WTC11 (cell line): ENCODE measurements at regions not wholly inside any gene's neighbourhood (a gene's known extent, or its start where the extent isn't known, plus 50 kb on each side); places are given as distances from the start of the nearest gene placed in this dataset.

Experiments used
- ATAC-seq: fragments of 200-7000 bp; cut with Tn5 transposase; 2 replicates; pipeline ENCODE4 v1.10.0; 2021; ENCODE audit warnings: mild to moderate bottlenecking, moderate library complexity
- CTCF ChIA-PET: fragments of 300-600 bp; sonication (Branson Sonifier 250); formaldehyde crosslinking; loops from one replicate; lab custom pipeline; 2021; ENCODE audit warnings: antibody characterized with exemption; lab: Charles Lee
- POLR2A ChIA-PET: fragments of 350-600 bp; sonication (Branson Sonifier 250); formaldehyde crosslinking; loops from one replicate; lab custom pipeline; 2021; ENCODE audit warnings: antibody characterized with exemption; lab: Charles Lee
- DNase-seq: peaks from one replicate; pipeline ENCODE4 v3.0.0; 2021; ENCODE audit warnings: low spot score
- H3K27ac Mint-ChIP-seq: 2 replicates; pipeline ENCODE4 v1.8.0; 2021; ENCODE audit warnings: mixed read lengths
- H3K27me3 Mint-ChIP-seq: 2 replicates; pipeline ENCODE4 v1.8.0; 2021; ENCODE audit warnings: low read depth, mild to moderate bottlenecking, moderate library complexity, mixed read lengths
- H3K36me3 Mint-ChIP-seq: 2 replicates; pipeline ENCODE4 v1.8.0; 2021; ENCODE audit warnings: mixed read lengths
- H3K4me1 Mint-ChIP-seq: 2 replicates; pipeline ENCODE4 v1.8.0; 2022; ENCODE audit warnings: mixed read lengths
- H3K4me3 Mint-ChIP-seq: 2 replicates; pipeline ENCODE4 v1.8.0; 2021; ENCODE audit warnings: mild to moderate bottlenecking, moderate library complexity, mixed read lengths
- H3K9me3 Mint-ChIP-seq: 2 replicates; pipeline ENCODE4 v1.8.0; 2021; ENCODE audit warnings: mixed read lengths
- AFF4 ChIP-seq: sonication (generic); formaldehyde crosslinking; IDR thresholded peaks from 2 replicates; pipeline ENCODE4 v1.8.1; 2023; ENCODE audit warnings: mild to moderate bottlenecking, missing genetic modification reagents, borderline replicate concordance
- CBFB ChIP-seq: sonication (generic); formaldehyde crosslinking; IDR thresholded peaks from 2 replicates; pipeline ENCODE4 v1.8.1; 2022; ENCODE audit warnings: mild to moderate bottlenecking, low read depth, missing genetic modification reagents
- ELF4 ChIP-seq: sonication (generic); formaldehyde crosslinking; IDR thresholded peaks from 2 replicates; pipeline ENCODE4 v1.8.1; 2022; ENCODE audit warnings: low read depth, mild to moderate bottlenecking, moderate library complexity, missing genetic modification reagents
- ETV6 ChIP-seq: sonication (generic); formaldehyde crosslinking; IDR thresholded peaks from 2 replicates; pipeline ENCODE4 v1.8.1; 2022; ENCODE audit warnings: mild to moderate bottlenecking, missing genetic modification reagents
- FOXJ3 ChIP-seq: sonication (generic); formaldehyde crosslinking; IDR thresholded peaks from 2 replicates; pipeline ENCODE4 v1.9.0; 2021; ENCODE audit warnings: missing genetic modification reagents, mild to moderate bottlenecking, borderline replicate concordance
- FOXK1 ChIP-seq: sonication (generic); formaldehyde crosslinking; IDR thresholded peaks from 2 replicates; pipeline ENCODE4 v1.8.0; 2022; ENCODE audit warnings: mild to moderate bottlenecking, moderate library complexity, missing genetic modification reagents
- FOXP1 ChIP-seq: sonication (generic); formaldehyde crosslinking; IDR thresholded peaks from 2 replicates; pipeline ENCODE4 v1.8.0; 2022; ENCODE audit warnings: missing genetic modification reagents, mild to moderate bottlenecking, moderate library complexity, borderline replicate concordance
- GABPB1 ChIP-seq: sonication (generic); formaldehyde crosslinking; IDR thresholded peaks from 2 replicates; pipeline ENCODE4 v1.8.1; 2023; ENCODE audit warnings: mild to moderate bottlenecking, missing genetic modification reagents
- GRHL2 ChIP-seq: fragments of 250-450 bp; sonication (Bioruptor Pico); IDR thresholded peaks from 2 replicates; pipeline ENCODE4 v1.8.0; 2022; ENCODE audit warnings: mild to moderate bottlenecking, moderate library complexity; ENCODE audit not compliant: insufficient replicate concordance, severe bottlenecking
- MXD4 ChIP-seq: fragments of 250-450 bp; sonication (Bioruptor Pico); IDR thresholded peaks from 2 replicates; pipeline ENCODE4 v1.8.0; 2021; ENCODE audit warnings: mild to moderate bottlenecking, moderate library complexity, borderline replicate concordance
- NFE2L1 ChIP-seq: sonication (generic); formaldehyde crosslinking; IDR thresholded peaks from 2 replicates; pipeline ENCODE4 v1.8.1; 2023; ENCODE audit warnings: missing genetic modification reagents
- NR1H2 ChIP-seq: sonication (generic); formaldehyde crosslinking; IDR thresholded peaks from 2 replicates; pipeline ENCODE4 v1.9.0; 2021; ENCODE audit warnings: mild to moderate bottlenecking, moderate library complexity, missing genetic modification reagents
- PREB ChIP-seq: sonication (generic); formaldehyde crosslinking; IDR thresholded peaks from 2 replicates; pipeline ENCODE4 v1.8.1; 2022; ENCODE audit warnings: mild to moderate bottlenecking, missing genetic modification reagents, moderate library complexity, borderline replicate concordance
- PRRX2 ChIP-seq: fragments of 250-450 bp; sonication (Bioruptor Pico); IDR thresholded peaks from 2 replicates; pipeline ENCODE4 v1.8.0; 2021; ENCODE audit warnings: mild to moderate bottlenecking
- RELA ChIP-seq: sonication (generic); formaldehyde crosslinking; IDR thresholded peaks from 2 replicates; pipeline ENCODE4 v1.8.1; 2022; ENCODE audit warnings: missing genetic modification reagents, mild to moderate bottlenecking, borderline replicate concordance
- SP1 ChIP-seq: sonication (generic); formaldehyde crosslinking; conservative IDR thresholded peaks from 2 replicates; pipeline ENCODE4 v1.8.1; 2022; ENCODE audit warnings: missing genetic modification reagents
- TP53 ChIP-seq: sonication (generic); formaldehyde crosslinking; IDR thresholded peaks from 2 replicates; pipeline ENCODE4 v1.8.1; 2023; ENCODE audit warnings: mild to moderate bottlenecking, missing genetic modification reagents
- ZNF138 ChIP-seq: sonication (generic); formaldehyde crosslinking; conservative IDR thresholded peaks from 2 replicates; pipeline ENCODE4 v1.8.1; 2022; ENCODE audit warnings: mild to moderate bottlenecking, moderate library complexity, missing genetic modification reagents
- ZNF396 ChIP-seq: fragments of 250-450 bp; sonication (Bioruptor Pico); IDR thresholded peaks from 2 replicates; pipeline ENCODE4 v1.8.0; 2021; ENCODE audit warnings: mild to moderate bottlenecking, moderate library complexity, borderline replicate concordance
- TF ChIP-seq, protein P1 (sequence below): sonication (generic); formaldehyde crosslinking; IDR thresholded peaks from 2 replicates; pipeline ENCODE4 v1.8.1; 2023; ENCODE audit warnings: mild to moderate bottlenecking, moderate library complexity, missing genetic modification reagents
- TF ChIP-seq, protein P2 (sequence below): fragments of 250-450 bp; sonication (Bioruptor Pico); conservative IDR thresholded peaks from 2 replicates; pipeline ENCODE4 v1.9.0; 2021; ENCODE audit warnings: mild to moderate bottlenecking
- TF ChIP-seq, protein P3 (sequence below): sonication (generic); formaldehyde crosslinking; IDR thresholded peaks from 2 replicates; pipeline ENCODE4 v1.8.1; 2023; ENCODE audit warnings: mild to moderate bottlenecking, missing genetic modification reagents, moderate library complexity

DNA sequence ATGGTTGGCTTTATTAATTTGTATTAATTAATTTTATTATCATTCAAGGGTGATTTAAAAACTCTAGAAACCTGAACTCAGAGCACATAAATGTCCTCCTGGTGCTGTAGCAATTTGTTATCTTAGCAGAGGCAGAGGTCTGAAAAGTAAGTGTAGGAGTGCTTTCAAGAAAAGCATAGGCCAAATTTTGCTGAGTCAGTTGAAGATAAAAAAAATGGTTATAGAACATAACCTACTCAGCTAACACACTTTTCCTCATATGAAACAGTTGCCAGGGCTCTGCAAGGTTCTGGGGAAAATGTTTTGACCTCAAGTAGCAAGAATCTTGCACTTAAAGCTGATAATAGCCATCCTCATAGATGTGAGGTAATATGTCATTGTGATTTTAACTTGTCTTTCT is 53.5 kb upstream of the CHODL start:
- ATAC-seq (no peak), DNase-seq (no peak)
- H3K27ac Mint-ChIP-seq: no peak overlapping the region
- H3K27me3 Mint-ChIP-seq: no peaks in the 10 kb centered on the region
- H3K4me1 Mint-ChIP-seq: no peaks in the 10 kb centered on the region
- ChIA-PET CTCF (no interaction called here), POLR2A (no interaction called here)
- no peak overlapping the region for H3K4me3 Mint-ChIP-seq
- no peaks in the 10 kb centered on the region; the same call in 1 of the 2 replicates for H3K9me3 Mint-ChIP-seq
- TF ChIP-seq, protein P1, sequence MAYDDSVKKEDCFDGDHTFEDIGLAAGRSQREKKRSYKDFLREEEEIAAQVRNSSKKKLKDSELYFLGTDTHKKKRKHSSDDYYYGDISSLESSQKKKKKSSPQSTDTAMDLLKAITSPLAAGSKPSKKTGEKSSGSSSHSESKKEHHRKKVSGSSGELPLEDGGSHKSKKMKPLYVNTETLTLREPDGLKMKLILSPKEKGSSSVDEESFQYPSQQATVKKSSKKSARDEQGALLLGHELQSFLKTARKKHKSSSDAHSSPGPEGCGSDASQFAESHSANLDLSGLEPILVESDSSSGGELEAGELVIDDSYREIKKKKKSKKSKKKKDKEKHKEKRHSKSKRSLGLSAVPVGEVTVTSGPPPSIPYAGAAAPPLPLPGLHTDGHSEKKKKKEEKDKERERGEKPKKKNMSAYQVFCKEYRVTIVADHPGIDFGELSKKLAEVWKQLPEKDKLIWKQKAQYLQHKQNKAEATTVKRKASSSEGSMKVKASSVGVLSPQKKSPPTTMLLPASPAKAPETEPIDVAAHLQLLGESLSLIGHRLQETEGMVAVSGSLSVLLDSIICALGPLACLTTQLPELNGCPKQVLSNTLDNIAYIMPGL (CRISPR knock-in tag): no peak
- TF ChIP-seq NR1H2 (CRISPR knock-in tag): no peak
- H3K36me3 Mint-ChIP-seq: no peaks in the 10 kb centered on the region

GRCh38 chr21:18178509-18178908 is 66.1 kb upstream of the CHODL start:
- TF ChIP-seq ELF4 (CRISPR knock-in tag): no peak
- no peak for TF ChIP-seq FOXK1 (CRISPR knock-in tag)
- no peak overlapping the region for H3K4me3 Mint-ChIP-seq
- H3K9me3 Mint-ChIP-seq: peaks cover 13% of the 10 kb centered on the region
- DNase-seq (no peak), ATAC-seq (no peak)
- CTCF ChIA-PET: interaction anchor here (1.0 kb wide), 1 partner anchor 45 kb away, joined by 3 read pairs; no protein-coding TSS in a partner anchor
- POLR2A ChIA-PET: no interaction called here
- no peak overlapping the region for H3K27ac Mint-ChIP-seq
- no peaks in the 10 kb centered on the region for H3K36me3 Mint-ChIP-seq
- no peaks in the 10 kb centered on the region for H3K4me1 Mint-ChIP-seq
- no peaks in the 10 kb centered on the region for H3K27me3 Mint-ChIP-seq

- POLR2A ChIA-PET: no interaction called here
- Mint-ChIP-seq H3K4me3 (no peak overlapping the region), H3K9me3 (peaks cover 4% of the 10 kb centered on the region), H3K4me1 (no peaks in the 10 kb centered on the region), H3K36me3 (no peaks in the 10 kb centered on the region), H3K27ac (no peak overlapping the region), H3K27me3 (no peaks in the 10 kb centered on the region)
- DNase-seq (no peak), ATAC-seq (no peak)
- CTCF ChIA-PET: no interaction called here
- TF ChIP-seq SP1 (CRISPR knock-in tag) (no peak), GRHL2 (CRISPR knock-in tag) (no peak), CBFB (CRISPR knock-in tag) (no peak), TP53 (CRISPR knock-in tag) (no peak), ZNF138 (CRISPR knock-in tag) (no peak), NFE2L1 (CRISPR knock-in tag) (no peak), ZNF396 (CRISPR knock-in tag) (no peak), MXD4 (CRISPR knock-in tag) (no peak), ETV6 (CRISPR knock-in tag) (no peak), FOXJ3 (CRISPR knock-in tag) (no peak), PREB (no peak), RELA (CRISPR knock-in tag) (no peak), AFF4 (CRISPR knock-in tag) (no peak), GABPB1 (no peak), PRRX2 (CRISPR knock-in tag) (no peak), FOXP1 (CRISPR knock-in tag) (no peak)
- TF ChIP-seq, protein P2, sequence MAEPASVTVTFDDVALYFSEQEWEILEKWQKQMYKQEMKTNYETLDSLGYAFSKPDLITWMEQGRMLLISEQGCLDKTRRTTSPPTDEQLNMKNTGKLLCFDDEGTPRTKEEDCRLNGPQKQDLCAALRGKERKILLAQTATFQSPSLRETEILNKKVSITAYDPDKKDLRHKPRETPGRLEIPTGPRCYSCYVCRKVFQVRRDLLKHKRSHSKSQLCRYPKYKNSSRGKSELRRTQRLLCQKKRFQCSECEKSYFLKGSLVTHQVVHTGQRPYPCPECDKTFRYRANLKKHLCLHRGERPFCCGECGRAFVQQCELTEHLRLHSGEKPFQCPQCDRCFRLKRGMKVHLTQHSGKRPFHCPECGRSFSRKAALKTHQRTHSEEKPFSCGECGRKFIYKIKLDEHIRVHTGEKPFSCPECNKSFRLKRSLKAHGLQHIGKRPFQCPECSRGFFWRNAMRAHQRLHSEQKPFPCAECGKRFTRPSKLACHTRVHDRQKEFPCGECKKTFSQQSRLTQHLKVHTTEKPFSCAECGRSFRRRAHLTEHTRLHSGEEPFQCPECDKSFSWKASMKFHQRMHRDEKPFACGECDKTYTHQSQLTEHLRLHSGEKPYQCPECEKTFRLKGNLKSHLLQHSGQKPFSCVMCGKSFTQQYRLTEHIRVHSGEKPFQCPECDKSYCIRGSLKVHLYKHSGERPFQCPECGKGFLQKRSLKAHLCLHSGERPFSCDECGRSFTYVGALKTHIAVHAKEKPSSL (CRISPR knock-in tag): no peak
- TF ChIP-seq, protein P3, sequence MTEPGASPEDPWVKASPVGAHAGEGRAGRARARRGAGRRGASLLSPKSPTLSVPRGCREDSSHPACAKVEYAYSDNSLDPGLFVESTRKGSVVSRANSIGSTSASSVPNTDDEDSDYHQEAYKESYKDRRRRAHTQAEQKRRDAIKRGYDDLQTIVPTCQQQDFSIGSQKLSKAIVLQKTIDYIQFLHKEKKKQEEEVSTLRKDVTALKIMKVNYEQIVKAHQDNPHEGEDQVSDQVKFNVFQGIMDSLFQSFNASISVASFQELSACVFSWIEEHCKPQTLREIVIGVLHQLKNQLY (CRISPR knock-in tag): no peak
Measured at GRCh38 chr21:18174370-18174769, 70.3 kb upstream of the CHODL start.
